HepG2 (cell line): ENCODE measurements at regions not wholly inside any gene's neighbourhood (a gene's known extent, or its start where the extent isn't known, plus 50 kb on each side); places are given as distances from the start of the nearest gene placed in this dataset.
A peak's percentile ranks its signal among the peaks of the same experiment; 100 is the strongest.

ENCODE experiments used
- ARNT2 ChIP-seq: sonication (generic); formaldehyde crosslinking; IDR thresholded peaks from 2 replicates; pipeline ENCODE4 v1.8.0; 2022; ENCODE audit warnings: mild to moderate bottlenecking, low read depth, missing genetic modification reagents, moderate library complexity
- ATF7-NPFF ChIP-seq: sonication (generic); formaldehyde crosslinking; IDR thresholded peaks from 2 replicates; pipeline ENCODE4 v1.8.1; 2023; ENCODE audit warnings: mild to moderate bottlenecking, low read depth, missing genetic modification reagents, moderate library complexity
- CREB1 ChIP-seq, 2 experiments: fragments of 450-650 bp in 1 of 2; IDR thresholded peaks; 2 replicates each; pipeline ENCODE4 v1.6.1; 2016 to 2017; ENCODE audit warnings: control low read depth in 1 of 2, mild to moderate bottlenecking in 1 of 2, missing compliant biosample characterization in 1 of 2, missing genetic modification characterization in 1 of 2
- DMAP1 ChIP-seq: IDR thresholded peaks from 2 replicates; pipeline ENCODE4 v1.6.1; 2016
- GATAD2A ChIP-seq: IDR thresholded peaks from 2 replicates; pipeline ENCODE4 v1.6.1; 2016
- MAFF ChIP-seq: IDR thresholded peaks from 2 replicates; pipeline ENCODE4 v1.6.1; 2011; ENCODE audit warnings: low read depth, low read length, improper control_type of control experiment
- MED8 ChIP-seq: sonication (generic); formaldehyde crosslinking; IDR thresholded peaks from 2 replicates; pipeline ENCODE4 v1.8.1; 2023; ENCODE audit warnings: mild to moderate bottlenecking, missing genetic modification reagents; ENCODE audit not compliant: insufficient replicate concordance
- MTF2 ChIP-seq: sonication (generic); formaldehyde crosslinking; IDR thresholded peaks from 2 replicates; pipeline ENCODE4 v1.5.0; 2020; ENCODE audit warnings: missing genetic modification reagents, borderline replicate concordance
- NONO ChIP-seq, 2 experiments: fragments of 450-650 bp in 1 of 2; sonication (generic) in 1 of 2; formaldehyde crosslinking in 1 of 2; IDR thresholded peaks in 1 of 2; conservative IDR thresholded peaks in 1 of 2; 2 replicates each; pipeline versions ENCODE4 v1.6.1 to v1.8.0; 2017 to 2022; ENCODE audit warnings: mild to moderate bottlenecking in 1 of 2, missing genetic modification reagents in 1 of 2, moderate library complexity in 1 of 2
- NR3C1 ChIP-seq: sonication (generic); formaldehyde crosslinking; IDR thresholded peaks from 2 replicates; pipeline ENCODE4 v1.4.0; 2020; ENCODE audit warnings: missing genetic modification reagents
- PRMT3 ChIP-seq: sonication (generic); formaldehyde crosslinking; IDR thresholded peaks from 2 replicates; pipeline ENCODE4 v1.8.1; 2022; ENCODE audit warnings: low read depth, mild to moderate bottlenecking, moderate library complexity, missing genetic modification reagents, borderline replicate concordance
- RNF2 ChIP-seq: fragments of 450-650 bp; conservative IDR thresholded peaks from 2 replicates; pipeline ENCODE4 v1.6.1; 2016; ENCODE audit warnings: low read depth
- TBL1XR1 ChIP-seq: fragments of 150-350 bp; IDR thresholded peaks from 2 replicates; pipeline ENCODE4 v1.6.1; 2014; ENCODE audit warnings: borderline replicate concordance, low read length; ENCODE audit not compliant: partially characterized antibody
- TCF7 ChIP-seq: sonication (generic); IDR thresholded peaks from 2 replicates; pipeline ENCODE4 v1.6.1; 2016; ENCODE audit warnings: antibody characterized with exemption, low read depth
- ZNF225 ChIP-seq: sonication (generic); formaldehyde crosslinking; IDR thresholded peaks from 2 replicates; pipeline ENCODE4 v1.4.0; 2020; ENCODE audit warnings: mild to moderate bottlenecking, missing genetic modification reagents
- ZNF720 ChIP-seq: sonication (generic); formaldehyde crosslinking; IDR thresholded peaks from 2 replicates; pipeline ENCODE4 v1.4.0; 2020; ENCODE audit warnings: missing genetic modification reagents
- ZNF782 ChIP-seq: sonication (generic); formaldehyde crosslinking; IDR thresholded peaks from 2 replicates; pipeline ENCODE4 v1.4.0; 2020; ENCODE audit warnings: missing genetic modification reagents, mild to moderate bottlenecking, borderline replicate concordance
- TF ChIP-seq, protein P1 (sequence below): IDR thresholded peaks from 2 replicates; pipeline ENCODE4 v1.6.1; 2018; ENCODE audit warnings: missing genetic modification reagents
- TF ChIP-seq, protein P2 (sequence below): sonication (generic); formaldehyde crosslinking; IDR thresholded peaks from 2 replicates; pipeline ENCODE4 v1.8.1; 2023; ENCODE audit warnings: missing genetic modification reagents, inconsistent platforms, borderline replicate concordance
- TF ChIP-seq, protein P3 (sequence below): sonication (generic); formaldehyde crosslinking; IDR thresholded peaks from 2 replicates; pipeline ENCODE4 v1.8.1; 2022; ENCODE audit warnings: mild to moderate bottlenecking, missing genetic modification reagents
- TF ChIP-seq, protein P4 (sequence below): conservative IDR thresholded peaks from 2 replicates; pipeline ENCODE4 v1.6.1; 2018; ENCODE audit warnings: missing genetic modification reagents
- TF ChIP-seq, protein P5 (sequence below): sonication (generic); formaldehyde crosslinking; IDR thresholded peaks from 2 replicates; pipeline ENCODE4 v1.4.0; 2020; ENCODE audit warnings: mild to moderate bottlenecking, missing genetic modification reagents

DNA sequence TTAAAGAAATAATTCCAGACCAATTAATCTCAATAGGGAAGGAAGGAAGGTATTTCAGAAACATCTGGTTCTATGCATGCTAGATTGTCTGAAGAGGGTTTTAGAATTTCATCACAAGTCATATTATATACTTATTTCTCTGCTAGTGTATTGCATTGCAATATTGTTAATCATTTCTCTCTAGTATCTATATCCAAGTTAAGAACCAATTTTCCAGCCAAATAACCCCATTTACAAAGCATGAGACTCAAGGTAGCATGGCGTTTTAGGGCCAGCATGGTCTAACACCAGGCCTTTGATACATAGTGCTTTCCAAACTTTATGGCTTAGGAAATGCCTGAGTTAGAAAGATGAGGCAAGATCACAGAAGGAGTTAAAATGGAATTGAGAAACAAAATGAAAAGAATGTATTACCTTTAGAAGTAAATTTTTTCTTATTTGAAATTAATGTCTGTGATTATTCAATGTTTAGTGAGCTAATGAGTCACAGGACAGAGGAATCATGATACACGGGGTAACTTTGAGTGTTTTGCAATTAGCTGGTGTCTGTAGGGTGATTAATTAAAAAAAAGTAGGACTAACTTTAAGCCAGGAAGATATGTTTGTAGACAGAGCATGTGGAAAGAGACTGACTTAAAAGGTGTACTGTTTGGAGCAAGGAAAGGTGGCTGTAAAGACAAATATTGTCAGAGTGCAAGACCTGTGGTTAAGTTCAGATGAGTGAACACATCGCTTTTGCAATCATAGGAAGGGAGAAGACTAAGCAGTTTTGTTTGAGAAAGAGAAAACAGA, 1006.2 kb upstream of the CITED2 start (continued):
- no peak for TF ChIP-seq ZNF225 (CRISPR knock-in tag)
- TF ChIP-seq ARNT2, result no peak
- no peak; the same call in 1 of the 2 replicates for TF ChIP-seq DMAP1 (CRISPR knock-in tag)
- no peak for TF ChIP-seq ATF7-NPFF (CRISPR knock-in tag)
- TF ChIP-seq, protein P1, sequence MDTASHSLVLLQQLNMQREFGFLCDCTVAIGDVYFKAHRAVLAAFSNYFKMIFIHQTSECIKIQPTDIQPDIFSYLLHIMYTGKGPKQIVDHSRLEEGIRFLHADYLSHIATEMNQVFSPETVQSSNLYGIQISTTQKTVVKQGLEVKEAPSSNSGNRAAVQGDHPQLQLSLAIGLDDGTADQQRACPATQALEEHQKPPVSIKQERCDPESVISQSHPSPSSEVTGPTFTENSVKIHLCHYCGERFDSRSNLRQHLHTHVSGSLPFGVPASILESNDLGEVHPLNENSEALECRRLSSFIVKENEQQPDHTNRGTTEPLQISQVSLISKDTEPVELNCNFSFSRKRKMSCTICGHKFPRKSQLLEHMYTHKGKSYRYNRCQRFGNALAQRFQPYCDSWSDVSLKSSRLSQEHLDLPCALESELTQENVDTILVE (CRISPR knock-in tag), result peak; percentile 71; the same call in 1 of the 2 replicates
- TF ChIP-seq MTF2 (CRISPR knock-in tag), result no peak
- TF ChIP-seq, protein P2, sequence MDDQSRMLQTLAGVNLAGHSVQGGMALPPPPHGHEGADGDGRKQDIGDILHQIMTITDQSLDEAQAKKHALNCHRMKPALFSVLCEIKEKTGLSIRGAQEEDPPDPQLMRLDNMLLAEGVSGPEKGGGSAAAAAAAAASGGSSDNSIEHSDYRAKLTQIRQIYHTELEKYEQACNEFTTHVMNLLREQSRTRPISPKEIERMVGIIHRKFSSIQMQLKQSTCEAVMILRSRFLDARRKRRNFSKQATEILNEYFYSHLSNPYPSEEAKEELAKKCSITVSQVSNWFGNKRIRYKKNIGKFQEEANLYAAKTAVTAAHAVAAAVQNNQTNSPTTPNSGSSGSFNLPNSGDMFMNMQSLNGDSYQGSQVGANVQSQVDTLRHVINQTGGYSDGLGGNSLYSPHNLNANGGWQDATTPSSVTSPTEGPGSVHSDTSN (CRISPR knock-in tag), result no peak
- TF ChIP-seq ZNF782, result no peak
- no peak for TF ChIP-seq TBL1XR1
- TF ChIP-seq NONO (IDR thresholded peaks at IDR 0.05), result no peak
- 0 out of 2 replicates have a peak, but pooled peaks have one; percentile 44 for TF ChIP-seq NONO (CRISPR knock-in tag; conservative IDR thresholded peaks at IDR 0.05)
- TF ChIP-seq, protein P3, sequence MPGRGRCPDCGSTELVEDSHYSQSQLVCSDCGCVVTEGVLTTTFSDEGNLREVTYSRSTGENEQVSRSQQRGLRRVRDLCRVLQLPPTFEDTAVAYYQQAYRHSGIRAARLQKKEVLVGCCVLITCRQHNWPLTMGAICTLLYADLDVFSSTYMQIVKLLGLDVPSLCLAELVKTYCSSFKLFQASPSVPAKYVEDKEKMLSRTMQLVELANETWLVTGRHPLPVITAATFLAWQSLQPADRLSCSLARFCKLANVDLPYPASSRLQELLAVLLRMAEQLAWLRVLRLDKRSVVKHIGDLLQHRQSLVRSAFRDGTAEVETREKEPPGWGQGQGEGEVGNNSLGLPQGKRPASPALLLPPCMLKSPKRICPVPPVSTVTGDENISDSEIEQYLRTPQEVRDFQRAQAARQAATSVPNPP, result peak; percentile 42; the same call in 1 of the 2 replicates
- TF ChIP-seq NR3C1 (CRISPR knock-in tag), result no peak
- peak; percentile 97 for TF ChIP-seq GATAD2A
- no peak for TF ChIP-seq MED8 (CRISPR knock-in tag)
- TF ChIP-seq ZNF720 (CRISPR knock-in tag), result no peak
- TF ChIP-seq MAFF, result no peak
- TF ChIP-seq RNF2, result no peak
- peak; percentile 89 for TF ChIP-seq TCF7
- TF ChIP-seq, protein P4, sequence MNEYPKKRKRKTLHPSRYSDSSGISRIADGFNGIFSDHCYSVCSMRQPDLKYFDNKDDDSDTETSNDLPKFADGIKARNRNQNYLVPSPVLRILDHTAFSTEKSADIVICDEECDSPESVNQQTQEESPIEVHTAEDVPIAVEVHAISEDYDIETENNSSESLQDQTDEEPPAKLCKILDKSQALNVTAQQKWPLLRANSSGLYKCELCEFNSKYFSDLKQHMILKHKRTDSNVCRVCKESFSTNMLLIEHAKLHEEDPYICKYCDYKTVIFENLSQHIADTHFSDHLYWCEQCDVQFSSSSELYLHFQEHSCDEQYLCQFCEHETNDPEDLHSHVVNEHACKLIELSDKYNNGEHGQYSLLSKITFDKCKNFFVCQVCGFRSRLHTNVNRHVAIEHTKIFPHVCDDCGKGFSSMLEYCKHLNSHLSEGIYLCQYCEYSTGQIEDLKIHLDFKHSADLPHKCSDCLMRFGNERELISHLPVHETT (CRISPR knock-in tag), result no peak
- no peak for TF ChIP-seq CREB1 (IDR thresholded peaks at IDR 0.05)
- TF ChIP-seq CREB1 (CRISPR knock-in tag; IDR thresholded peaks at IDR 0.05), result peak; percentile 41; the same call in 1 of the 2 replicates
- TF ChIP-seq, protein P5, sequence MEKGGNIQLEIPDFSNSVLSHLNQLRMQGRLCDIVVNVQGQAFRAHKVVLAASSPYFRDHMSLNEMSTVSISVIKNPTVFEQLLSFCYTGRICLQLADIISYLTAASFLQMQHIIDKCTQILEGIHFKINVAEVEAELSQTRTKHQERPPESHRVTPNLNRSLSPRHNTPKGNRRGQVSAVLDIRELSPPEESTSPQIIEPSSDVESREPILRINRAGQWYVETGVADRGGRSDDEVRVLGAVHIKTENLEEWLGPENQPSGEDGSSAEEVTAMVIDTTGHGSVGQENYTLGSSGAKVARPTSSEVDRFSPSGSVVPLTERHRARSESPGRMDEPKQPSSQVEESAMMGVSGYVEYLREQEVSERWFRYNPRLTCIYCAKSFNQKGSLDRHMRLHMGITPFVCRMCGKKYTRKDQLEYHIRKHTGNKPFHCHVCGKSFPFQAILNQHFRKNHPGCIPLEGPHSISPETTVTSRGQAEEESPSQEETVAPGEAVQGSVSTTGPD (CRISPR knock-in tag), result 0 out of 2 replicates have a peak, but pooled peaks have one; percentile 21
- no peak for TF ChIP-seq PRMT3
